H1 (cell line): ENCODE measurements at regions not wholly inside any gene's neighbourhood (a gene's known extent, or its start where the extent isn't known, plus 50 kb on each side); places are given as distances from the start of the nearest gene placed in this dataset.

ENCODE experiments used
- CTCF ChIA-PET: fragments of 300-600 bp; sonication (Branson Sonifier 250); formaldehyde crosslinking; loops from one replicate; lab custom pipeline; 2021; ENCODE audit not compliant: partially characterized antibody; lab: Charles Lee
- POLR2A ChIA-PET: fragments of 300-600 bp; sonication (Branson Sonifier 250); formaldehyde crosslinking; loops from one replicate; lab custom pipeline; 2021; ENCODE audit warnings: inconsistent platforms; ENCODE audit not compliant: partially characterized antibody; lab: Charles Lee
- DNase-seq, 2 experiments: peaks; one replicate each; pipeline versions ENCODE4 v3.0.0 to v3.0.0-alpha.2; 2010 to 2022; ENCODE audit warnings: low spot score in 2 of 2, low read depth in 1 of 2, mixed read lengths in 1 of 2
- FAIRE-seq: peaks from 2 replicates; lab custom pipeline; 2011; peaks lifted over from hg19 to GRCh38; lab: Jason Lieb, UNC
- H2AFZ ChIP-seq: 2 replicates; pipeline ENCODE4 v1.8.1; 2012; ENCODE audit warnings: low read length, inconsistent platforms
- H2AK5ac ChIP-seq: 2 replicates; pipeline ENCODE4 v1.6.1; 2013; ENCODE audit warnings: low read depth, low read length
- H2BK120ac ChIP-seq: replicated peaks from 2 replicates; pipeline ENCODE3; 2013; ENCODE audit warnings: low read depth, low read length, inconsistent platforms
- H2BK12ac ChIP-seq: 2 replicates; pipeline ENCODE4 v1.6.1; 2013; ENCODE audit warnings: low read depth, low read length
- H2BK15ac ChIP-seq: 2 replicates; pipeline ENCODE4 v1.6.1; 2013; ENCODE audit warnings: low read length
- H2BK20ac ChIP-seq: 2 replicates; pipeline ENCODE4 v1.6.1; 2013; ENCODE audit warnings: low read length
- H2BK5ac ChIP-seq: 2 replicates; pipeline ENCODE4 v1.6.1; 2013; ENCODE audit warnings: low read depth, low read length
- H3K14ac ChIP-seq: 2 replicates; pipeline ENCODE4 v1.6.1; 2013; ENCODE audit warnings: inconsistent platforms; ENCODE audit not compliant: insufficient read length
- H3K18ac ChIP-seq: 2 replicates; pipeline ENCODE4 v1.6.1; 2013; ENCODE audit warnings: low read length; ENCODE audit errors: extremely low read depth
- H3K23ac ChIP-seq: 2 replicates; pipeline ENCODE4 v1.6.1; 2013; ENCODE audit warnings: inconsistent platforms; ENCODE audit not compliant: insufficient read length
- H3K23me2 ChIP-seq: 2 replicates; pipeline ENCODE4 v1.6.1; 2013; ENCODE audit warnings: low read depth, low read length
- H3K27ac ChIP-seq: 2 replicates; pipeline ENCODE4 v1.6.1; 2011; ENCODE audit warnings: low read depth, low read length, inconsistent platforms
- H3K27me3 ChIP-seq, 4 experiments: replicated peaks in 1 of 4; 1 replicate in 1 of 4; 2 replicates in 3 of 4; pipeline versions ENCODE4 v1.6.1 to v1.8.1; 2011 to 2013; ENCODE audit warnings: low read length in 3 of 4, mild to moderate bottlenecking in 3 of 4, inconsistent platforms in 2 of 4, mixed read lengths in 2 of 4, moderate library complexity in 1 of 4; ENCODE audit not compliant: control insufficient read depth in 3 of 4, insufficient read depth in 3 of 4; ENCODE audit errors: extremely low read depth in 1 of 4
- H3K36me3 ChIP-seq, 4 experiments: 2 replicates each; pipeline versions ENCODE4 v1.6.1 to v1.8.1; 2011 to 2013; ENCODE audit warnings: mild to moderate bottlenecking in 4 of 4, low read length in 3 of 4, moderate library complexity in 2 of 4, control low read depth in 1 of 4, inconsistent platforms in 1 of 4; ENCODE audit not compliant: insufficient read depth in 4 of 4, control insufficient read depth in 2 of 4
- H3K4ac ChIP-seq: replicated peaks from 2 replicates; pipeline ENCODE3; 2013; ENCODE audit warnings: low read length, low read depth, mixed read lengths, inconsistent platforms; ENCODE audit not compliant: insufficient read length
- H3K4me1 ChIP-seq, 4 experiments: replicated peaks in 1 of 4; 1 replicate in 1 of 4; 2 replicates in 3 of 4; pipeline versions ENCODE4 v1.6.1 to v1.8.1; 2011 to 2013; ENCODE audit warnings: low read length in 3 of 4, inconsistent platforms in 2 of 4, mixed read lengths in 1 of 4; ENCODE audit not compliant: insufficient read depth in 4 of 4, control insufficient read depth in 3 of 4
- H3K4me2 ChIP-seq, 2 experiments: 2 replicates each; pipeline versions ENCODE4 v1.6.1 to v1.8.1; 2011 to 2013; ENCODE audit warnings: low read depth in 2 of 2, low read length in 2 of 2, control low read depth in 1 of 2, inconsistent platforms in 1 of 2, mild to moderate bottlenecking in 1 of 2; ENCODE audit not compliant: insufficient read depth in 1 of 2
- H3K4me3 ChIP-seq, 4 experiments: fragments of 200-600, 300-600 bp in 1 of 4; sonication (generic), shearing (Covaris generic), sonication (Bioruptor Twin) in 1 of 4; 2 replicates each; pipeline versions ENCODE4 v1.5.1 to v1.8.1; 2011 to 2016; ENCODE audit warnings: low read length in 4 of 4, low read depth in 3 of 4, control low read depth in 2 of 4, inconsistent platforms in 2 of 4, mild to moderate bottlenecking in 2 of 4, mixed read lengths in 1 of 4, moderate library complexity in 1 of 4; ENCODE audit not compliant: insufficient read depth in 2 of 4; ENCODE audit errors: extremely low read depth in 1 of 4
- H3K56ac ChIP-seq: replicated peaks from 2 replicates; pipeline ENCODE3; 2013; ENCODE audit warnings: low read depth, mild to moderate bottlenecking, mixed read lengths, low read length, inconsistent platforms; ENCODE audit not compliant: insufficient read length
- H3K79me1 ChIP-seq: 2 replicates; pipeline ENCODE4 v1.6.1; 2013; ENCODE audit warnings: low read depth, low read length, control low read depth
- H3K79me2 ChIP-seq, 2 experiments: 2 replicates each; pipeline versions ENCODE4 v1.6.1 to v1.8.1; 2012 to 2013; ENCODE audit warnings: low read length in 2 of 2, mild to moderate bottlenecking in 2 of 2, inconsistent platforms in 1 of 2; ENCODE audit not compliant: insufficient read depth in 2 of 2, control insufficient read depth in 1 of 2
- H3K9ac ChIP-seq, 4 experiments: replicated peaks in 1 of 4; 1 replicate in 1 of 4; 2 replicates in 3 of 4; pipeline versions ENCODE4 v1.6.1 to v1.8.1; 2011 to 2013; ENCODE audit warnings: low read depth in 3 of 4, low read length in 3 of 4, control low read depth in 2 of 4, mild to moderate bottlenecking in 2 of 4, moderate library complexity in 2 of 4, inconsistent platforms in 1 of 4; ENCODE audit errors: extremely low read depth in 1 of 4
- H3K9me3 ChIP-seq, 2 experiments: 2 replicates each; pipeline versions ENCODE4 v1.6.1 to v1.8.1; 2012 to 2013; ENCODE audit warnings: mild to moderate bottlenecking in 2 of 2, moderate library complexity in 2 of 2, control low read depth in 1 of 2, inconsistent platforms in 1 of 2, low read depth in 1 of 2, low read length in 1 of 2, mixed read lengths in 1 of 2; ENCODE audit not compliant: insufficient read depth in 2 of 2
- H4K20me1 ChIP-seq, 2 experiments: replicated peaks in 1 of 2; 2 replicates each; pipeline versions ENCODE3 to v1.8.1; 2011 to 2013; ENCODE audit warnings: inconsistent platforms in 2 of 2, low read length in 2 of 2, mild to moderate bottlenecking in 1 of 2; ENCODE audit not compliant: insufficient read depth in 2 of 2, control insufficient read depth in 1 of 2
- H4K5ac ChIP-seq: 2 replicates; pipeline ENCODE4 v1.6.1; 2013; ENCODE audit warnings: low read length, low read depth, mixed read lengths, inconsistent platforms; ENCODE audit not compliant: insufficient read length
- H4K8ac ChIP-seq: 2 replicates; pipeline ENCODE4 v1.8.0; 2013; ENCODE audit warnings: mild to moderate bottlenecking, moderate library complexity, low read length, inconsistent platforms; ENCODE audit not compliant: insufficient read depth; ENCODE audit errors: extremely low read depth
- H4K91ac ChIP-seq: replicated peaks from 2 replicates; pipeline ENCODE3; 2013; ENCODE audit warnings: low read length, mixed read lengths, inconsistent platforms; ENCODE audit not compliant: insufficient read length
- BCL11A ChIP-seq, 2 experiments: IDR thresholded peaks; one replicate each; pipeline ENCODE4 v1.6.1; 2011; ENCODE audit warnings: low read depth in 2 of 2, low read length in 2 of 2, mild to moderate bottlenecking in 2 of 2
- CEBPB ChIP-seq: IDR thresholded peaks from 2 replicates; pipeline ENCODE4 v1.6.1; 2012; ENCODE audit warnings: low read depth, low read length
- EP300 ChIP-seq, 2 experiments: IDR thresholded peaks; 1 replicate in 1 of 2; 2 replicates in 1 of 2; pipeline ENCODE4 v1.6.1; 2011 to 2012; ENCODE audit warnings: low read depth in 2 of 2, low read length in 2 of 2, mild to moderate bottlenecking in 2 of 2, borderline replicate concordance in 1 of 2, inconsistent platforms in 1 of 2, moderate library complexity in 1 of 2
- EZH2 ChIP-seq: fragments of 200-600 bp; sonication (generic); IDR thresholded peaks from 2 replicates; pipeline ENCODE4 v1.7.1; 2012; ENCODE audit warnings: low read depth, mild to moderate bottlenecking, moderate library complexity, low read length, inconsistent platforms; ENCODE audit not compliant: severe bottlenecking
- GTF2F1 ChIP-seq: IDR thresholded peaks from 2 replicates; pipeline ENCODE4 v1.6.1; 2012; ENCODE audit warnings: low read depth, low read length, improper control_type of control experiment, borderline replicate concordance
- HDAC6 ChIP-seq: IDR thresholded peaks from one replicate; pipeline ENCODE4 v1.7.1; 2012; ENCODE audit warnings: low read depth, mild to moderate bottlenecking, inconsistent platforms, low read length, moderate library complexity
- KDM4A ChIP-seq: IDR thresholded peaks from one replicate; pipeline ENCODE4 v1.7.1; 2012; ENCODE audit warnings: low read depth, mild to moderate bottlenecking, moderate library complexity, low read length, inconsistent platforms; ENCODE audit not compliant: severe bottlenecking
- POLR2A ChIP-seq, 2 experiments: IDR thresholded peaks; 1 replicate in 1 of 2; 2 replicates in 1 of 2; pipeline ENCODE4 v1.6.1; 2011; ENCODE audit warnings: low read depth in 2 of 2, low read length in 2 of 2, mild to moderate bottlenecking in 2 of 2; ENCODE audit errors: control extremely low read depth in 1 of 2
- RXRA ChIP-seq: IDR thresholded peaks from 2 replicates; pipeline ENCODE4 v1.6.1; 2011; ENCODE audit warnings: low read depth, mild to moderate bottlenecking, low read length, moderate library complexity; ENCODE audit not compliant: insufficient read depth
- SAP30 ChIP-seq: fragments of 300-600 bp; sonication (generic); IDR thresholded peaks from 2 replicates; pipeline ENCODE4 v1.7.1; 2012; ENCODE audit warnings: low read length, moderate library complexity, mild to moderate bottlenecking, inconsistent platforms; ENCODE audit not compliant: insufficient read depth, insufficient replicate concordance
- SP1 ChIP-seq: IDR thresholded peaks from 2 replicates; pipeline ENCODE4 v1.6.1; 2011; ENCODE audit warnings: low read depth, low read length
- TEAD4 ChIP-seq: IDR thresholded peaks from 2 replicates; pipeline ENCODE4 v1.6.1; 2012; ENCODE audit warnings: low read depth, low read length, inconsistent platforms, mixed read lengths
- YY1 ChIP-seq: IDR thresholded peaks from 2 replicates; pipeline ENCODE4 v1.6.1; 2011; ENCODE audit warnings: low read depth, mild to moderate bottlenecking, low read length
- WGBS, 2 experiments: shearing (Covaris generic) in 1 of 2; methylation state at CpG; one replicate each; pipeline versions ENCODE4 v1.1.6 to v1.1.7; 2013 to 2015; ENCODE audit warnings: low lambda C conversion rate in 2 of 2, mixed read lengths in 2 of 2, inconsistent platforms in 1 of 2, low coverage in 1 of 2, missing lambda C conversion rate in 1 of 2; ENCODE audit not compliant: insufficient replicate concordance in 2 of 2, insufficient coverage in 1 of 2, insufficient read length in 1 of 2; ENCODE audit errors: extremely low coverage in 1 of 2, missing lambda C conversion rate in 1 of 2; 5-methylcytosine and 5-hydroxymethylcytosine counted together

DNA sequence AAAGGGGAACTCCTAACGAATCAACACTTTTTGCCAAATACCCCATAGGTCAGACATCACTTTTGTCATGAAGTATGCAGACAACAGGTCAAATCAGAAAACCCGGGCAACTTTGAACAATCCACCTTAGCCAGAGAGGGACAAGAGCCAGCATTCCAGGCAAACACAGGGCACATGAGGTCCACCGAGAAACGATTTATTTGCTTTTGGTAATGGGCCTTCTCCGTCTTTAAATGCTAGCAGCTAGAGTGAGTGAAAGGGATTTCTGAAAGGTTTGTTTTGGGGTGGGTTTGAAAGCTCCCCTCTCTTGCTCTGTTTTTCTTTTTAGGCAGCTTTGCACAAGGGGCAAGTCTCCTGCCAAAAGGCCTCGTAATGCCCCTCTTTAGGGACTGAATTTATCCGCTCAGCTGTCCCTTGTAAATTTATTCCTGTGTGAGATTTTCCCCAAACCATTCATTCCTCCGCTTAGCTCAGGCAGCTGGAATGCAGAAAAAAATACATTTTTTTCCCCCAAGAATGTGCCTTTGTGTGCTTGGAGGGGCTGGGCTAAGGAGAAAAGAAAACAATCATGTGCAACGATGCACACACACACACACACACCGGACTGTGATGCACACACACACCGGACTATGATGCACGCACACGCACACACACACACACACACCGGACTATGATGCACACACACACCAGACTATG, 196.9 kb downstream of the SNX19 start:
- CTCF ChIA-PET, result interaction anchor here (0.6 to 1.1 kb wide), 4 partner anchors 110 to 630 kb away, joined by 3 to 4 read pairs (median 4); no protein-coding TSS in a partner anchor
- Histone ChIP-seq H3K4ac (no peak overlapping the region), H2AFZ (peak overlapping the region; percentile 70; the same call in 1 of the 2 replicates), H3K27me3 (0 out of 7 replicates have a peak, but pooled peaks cover 0 to 2% (median 0%) of the 10 kb centered on the region in 4 experiments), H2BK120ac (no peak overlapping the region), H3K23me2 (no peaks in the 10 kb centered on the region), H3K18ac (no peak overlapping the region), H3K9me3 (no peaks in the 10 kb centered on the region), H3K79me2 (no peaks in the 10 kb centered on the region), H3K79me1 (no peaks in the 10 kb centered on the region), H2BK15ac (no peak overlapping the region), H2AK5ac (no peak overlapping the region; the same call in 1 of the 2 replicates), H3K14ac (no peak overlapping the region), H2BK5ac (0 out of 2 replicates have a peak overlapping the region, but pooled peaks have one; percentile 6), H3K4me1 (no peaks in the 10 kb centered on the region), H3K4me3 (no peak overlapping the region), H3K9ac (no peak overlapping the region), H4K20me1 (no peaks in the 10 kb centered on the region), H3K36me3 (no peaks in the 10 kb centered on the region), H2BK12ac (0 out of 2 replicates have a peak overlapping the region, but pooled peaks have one; percentile 31), H3K56ac (no peak overlapping the region), H3K27ac (no peak overlapping the region), H3K23ac (no peak overlapping the region), H2BK20ac (no peak overlapping the region), H4K5ac (no peak overlapping the region), H4K91ac (peak overlapping the region; percentile 12), H4K8ac (no peak overlapping the region), H3K4me2 (no peak overlapping the region)
- POLR2A ChIA-PET, result no interaction called here
- 90% methylated on average over 14 of the region's 14 CpGs; no CpG with 5 or more reads in 1 of the 2 experiments for WGBS, 2 experiments
- FAIRE-seq (no peak), DNase-seq (no peak)
- TF ChIP-seq TEAD4 (no peak), HDAC6 (no peak), SAP30 (no peak), CEBPB (no peak), EP300 (IDR thresholded peaks at IDR 0.05; ENCODE audit: borderline replicate concordance in 1 of 2, low read depth in 2 of 2, low read length in 2 of 2) (no peak), EZH2 (no peak), BCL11A (IDR thresholded peaks at IDR 0.05; ENCODE audit: low read depth in 2 of 2, low read length in 2 of 2) (no peak), YY1 (no peak), POLR2A (IDR thresholded peaks at IDR 0.05; ENCODE audit: control extremely low read depth in 1 of 2, low read depth in 2 of 2, low read length in 2 of 2) (no peak), RXRA (no peak), SP1 (no peak), KDM4A (no peak), GTF2F1 (no peak)
